LHCN-M2 (cell line): ENCODE measurements at regions not wholly inside any gene's neighbourhood (a gene's known extent, or its start where the extent isn't known, plus 50 kb on each side); places are given as distances from the start of the nearest gene placed in this dataset.

Experiments
- DNase-seq: peaks from one replicate; pipeline ENCODE4 v3.0.0-alpha.2; 2012; ENCODE audit warnings: low read depth

- DNase-seq = no peak
These were observed 57.7 kb downstream of the NKX2-2 start for GRCh38 chr20:21456207-21456606.

GRCh38 chr20:21453690-21454089 lies 56.4 kb upstream of the NKX2-4 start:
- DNase-seq = no peak

- peak; percentile 63 for DNase-seq
These were observed 53.2 kb upstream of the NKX2-4 start for GRCh38 chr20:21450572-21450971.
